Neural cell (in vitro differentiated cells): ENCODE measurements at regions not wholly inside any gene's neighbourhood (a gene's known extent, or its start where the extent isn't known, plus 50 kb on each side); places are given as distances from the start of the nearest gene placed in this dataset.

Experiments
- H2AFZ ChIP-seq: fragments of 200-600, 300-800 bp; sonication (generic), shearing (Covaris generic); 2 replicates; pipeline ENCODE4 v1.6.0; 2014; ENCODE audit warnings: low read depth, mild to moderate bottlenecking, antibody characterized with exemption, low read length, moderate library complexity
- H3F3A ChIP-seq: fragments of 200-600 bp; shearing (Covaris generic); 2 replicates; pipeline ENCODE4 v1.6.1; 2016; ENCODE audit warnings: mild to moderate bottlenecking, moderate library complexity, mixed read lengths, antibody characterized with exemption, low read length; ENCODE audit not compliant: insufficient read depth, poor library complexity, severe bottlenecking
- H3K27ac ChIP-seq: fragments of 200-600, 300-800 bp; sonication (generic), shearing (Covaris generic); 2 replicates; pipeline ENCODE4 v1.5.1; 2014; ENCODE audit warnings: mild to moderate bottlenecking, low read length, moderate library complexity
- H3K27me3 ChIP-seq: fragments of 300-800, 200-600 bp; sonication (generic), shearing (Covaris generic); 2 replicates; pipeline ENCODE4 v1.6.0; 2014; ENCODE audit warnings: mild to moderate bottlenecking, low read depth, low read length, moderate library complexity; ENCODE audit not compliant: insufficient read depth
- H3K36me3 ChIP-seq: fragments of 300-800, 200-600 bp; sonication (generic), shearing (Covaris generic); 2 replicates; pipeline ENCODE4 v1.5.1; 2014; ENCODE audit warnings: mild to moderate bottlenecking, antibody characterized with exemption, low read length, moderate library complexity; ENCODE audit not compliant: insufficient read depth
- H3K4me2 ChIP-seq: fragments of 300-800, 200-600 bp; sonication (generic), shearing (Covaris generic); 2 replicates; pipeline ENCODE4 v1.6.0; 2014; ENCODE audit warnings: mild to moderate bottlenecking, low read length
- H3K4me3 ChIP-seq: fragments of 300-800, 200-600 bp; sonication (generic), shearing (Covaris generic); 2 replicates; pipeline ENCODE4 v1.5.1; 2014; ENCODE audit warnings: mild to moderate bottlenecking, low read length, moderate library complexity
- H3K79me2 ChIP-seq: fragments of 200-600 bp; shearing (Covaris generic); replicated peaks from 2 replicates; pipeline ENCODE4 v1.6.0; 2014; ENCODE audit warnings: mild to moderate bottlenecking, low read length, moderate library complexity; ENCODE audit not compliant: insufficient read depth
- H3K9ac ChIP-seq: fragments of 300-800, 200-600 bp; sonication (generic), shearing (Covaris generic); 2 replicates; pipeline ENCODE4 v1.6.1; 2016; ENCODE audit warnings: mild to moderate bottlenecking, low read length, mixed read lengths
- H3K9me2 ChIP-seq: fragments of 200-600 bp; shearing (Covaris generic); 2 replicates; pipeline ENCODE4 v1.6.1; 2016; ENCODE audit warnings: mild to moderate bottlenecking, low read length, mixed read lengths; ENCODE audit not compliant: insufficient read depth
- H3K9me3 ChIP-seq: fragments of 200-600, 300-800 bp; sonication (generic), shearing (Covaris generic); 2 replicates; pipeline ENCODE4 v1.6.1; 2016; ENCODE audit warnings: mild to moderate bottlenecking, mixed run types, low read length, moderate library complexity, mixed read lengths
- H4K20me1 ChIP-seq: fragments of 200-600 bp; shearing (Covaris generic); 2 replicates; pipeline ENCODE4 v1.6.1; 2016; ENCODE audit warnings: mild to moderate bottlenecking, mixed run types; ENCODE audit not compliant: insufficient read depth
- CTCF ChIP-seq: fragments of 450-650 bp; IDR thresholded peaks from 2 replicates; pipeline ENCODE4 v1.5.1; 2014; ENCODE audit warnings: antibody characterized with exemption, mild to moderate bottlenecking, moderate library complexity; ENCODE audit not compliant: poor library complexity, severe bottlenecking
- EP300 ChIP-seq: fragments of 450-650 bp; conservative IDR thresholded peaks from 2 replicates; pipeline ENCODE4 v1.6.1; 2014; ENCODE audit warnings: antibody characterized with exemption, mild to moderate bottlenecking, moderate library complexity; ENCODE audit not compliant: poor library complexity, severe bottlenecking
- EZH2 ChIP-seq: fragments of 200-600, 300-800 bp; shearing (Covaris generic), sonication (generic); IDR thresholded peaks from 2 replicates; pipeline ENCODE4 v1.6.1; 2014; ENCODE audit warnings: antibody characterized with exemption, low read length, borderline replicate concordance, mild to moderate bottlenecking; ENCODE audit not compliant: insufficient read depth, poor library complexity, severe bottlenecking
- MXI1 ChIP-seq: fragments of 450-650 bp; conservative IDR thresholded peaks from 2 replicates; pipeline ENCODE4 v1.6.1; 2014; ENCODE audit warnings: antibody characterized with exemption, mild to moderate bottlenecking; ENCODE audit not compliant: poor library complexity, severe bottlenecking
- POLR2AphosphoS5 ChIP-seq: IDR thresholded peaks from 2 replicates; pipeline ENCODE4 v1.6.1; 2012
- RAD21 ChIP-seq: fragments of 450-650 bp; conservative IDR thresholded peaks from 2 replicates; pipeline ENCODE4 v1.6.1; 2014; ENCODE audit warnings: antibody characterized with exemption, mild to moderate bottlenecking, moderate library complexity
- SMC3 ChIP-seq: fragments of 450-650 bp; conservative IDR thresholded peaks from 2 replicates; pipeline ENCODE4 v1.6.1; 2014; ENCODE audit warnings: antibody characterized with exemption, mild to moderate bottlenecking, moderate library complexity; ENCODE audit not compliant: poor library complexity
- TAF1 ChIP-seq: IDR thresholded peaks from 2 replicates; pipeline ENCODE4 v1.6.1; 2012; ENCODE audit warnings: low read depth
- TF ChIP-seq, protein P1 (sequence below): IDR thresholded peaks from 2 replicates; pipeline ENCODE4 v1.6.1; 2012; ENCODE audit warnings: borderline replicate concordance

GRCh38 chr11:79940974-79941735, 500.3 kb upstream of the TENM4 start:
- Histone ChIP-seq H3K9me3 (no peaks in the 10 kb centered on the region), H4K20me1 (no peaks in the 10 kb centered on the region), H3K4me2 (no peak overlapping the region), H3K79me2 (no peaks in the 10 kb centered on the region), H3K9me2 (no peaks in the 10 kb centered on the region), H3K4me3 (no peak overlapping the region), H3K27me3 (no peaks in the 10 kb centered on the region), H2AFZ (no peak overlapping the region), H3F3A (no peaks in the 10 kb centered on the region), H3K9ac (no peak overlapping the region), H3K27ac (no peak overlapping the region), H3K36me3 (no peaks in the 10 kb centered on the region)
- no peak for TF ChIP-seq POLR2AphosphoS5
- no peak for TF ChIP-seq EZH2
- TF ChIP-seq RAD21 = no peak
- TF ChIP-seq TAF1 = no peak
- no peak for TF ChIP-seq CTCF
- TF ChIP-seq, protein P1, sequence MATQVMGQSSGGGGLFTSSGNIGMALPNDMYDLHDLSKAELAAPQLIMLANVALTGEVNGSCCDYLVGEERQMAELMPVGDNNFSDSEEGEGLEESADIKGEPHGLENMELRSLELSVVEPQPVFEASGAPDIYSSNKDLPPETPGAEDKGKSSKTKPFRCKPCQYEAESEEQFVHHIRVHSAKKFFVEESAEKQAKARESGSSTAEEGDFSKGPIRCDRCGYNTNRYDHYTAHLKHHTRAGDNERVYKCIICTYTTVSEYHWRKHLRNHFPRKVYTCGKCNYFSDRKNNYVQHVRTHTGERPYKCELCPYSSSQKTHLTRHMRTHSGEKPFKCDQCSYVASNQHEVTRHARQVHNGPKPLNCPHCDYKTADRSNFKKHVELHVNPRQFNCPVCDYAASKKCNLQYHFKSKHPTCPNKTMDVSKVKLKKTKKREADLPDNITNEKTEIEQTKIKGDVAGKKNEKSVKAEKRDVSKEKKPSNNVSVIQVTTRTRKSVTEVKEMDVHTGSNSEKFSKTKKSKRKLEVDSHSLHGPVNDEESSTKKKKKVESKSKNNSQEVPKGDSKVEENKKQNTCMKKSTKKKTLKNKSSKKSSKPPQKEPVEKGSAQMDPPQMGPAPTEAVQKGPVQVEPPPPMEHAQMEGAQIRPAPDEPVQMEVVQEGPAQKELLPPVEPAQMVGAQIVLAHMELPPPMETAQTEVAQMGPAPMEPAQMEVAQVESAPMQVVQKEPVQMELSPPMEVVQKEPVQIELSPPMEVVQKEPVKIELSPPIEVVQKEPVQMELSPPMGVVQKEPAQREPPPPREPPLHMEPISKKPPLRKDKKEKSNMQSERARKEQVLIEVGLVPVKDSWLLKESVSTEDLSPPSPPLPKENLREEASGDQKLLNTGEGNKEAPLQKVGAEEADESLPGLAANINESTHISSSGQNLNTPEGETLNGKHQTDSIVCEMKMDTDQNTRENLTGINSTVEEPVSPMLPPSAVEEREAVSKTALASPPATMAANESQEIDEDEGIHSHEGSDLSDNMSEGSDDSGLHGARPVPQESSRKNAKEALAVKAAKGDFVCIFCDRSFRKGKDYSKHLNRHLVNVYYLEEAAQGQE = no peak
- no peak for TF ChIP-seq SMC3
- TF ChIP-seq EP300 = no peak
- TF ChIP-seq MXI1 = no peak

GRCh38 chr11:79940165-79940564, 499.3 kb upstream of the TENM4 start:
- no peaks in the 10 kb centered on the region for H3K27me3 ChIP-seq
- no peaks in the 10 kb centered on the region for H3K9me2 ChIP-seq
- no peaks in the 10 kb centered on the region for H3K36me3 ChIP-seq
- no peak overlapping the region for H3K27ac ChIP-seq
- H3K9me3 ChIP-seq = no peaks in the 10 kb centered on the region
- TF ChIP-seq RAD21 = no peak
- no peak overlapping the region for H3K9ac ChIP-seq
- no peak overlapping the region for H2AFZ ChIP-seq
- H3K4me3 ChIP-seq = no peak overlapping the region
- H4K20me1 ChIP-seq = no peaks in the 10 kb centered on the region
- no peaks in the 10 kb centered on the region for H3F3A ChIP-seq
- no peaks in the 10 kb centered on the region for H3K79me2 ChIP-seq
- no peak overlapping the region for H3K4me2 ChIP-seq
